Endodermal cell (in vitro differentiated cells): ENCODE measurements at regions not wholly inside any gene's neighbourhood (a gene's known extent, or its start where the extent isn't known, plus 50 kb on each side); places are given as distances from the start of the nearest gene placed in this dataset.

Experiments used
- DNase-seq: peaks from one replicate; pipeline ENCODE4 v3.0.0-alpha.2; 2017
- H3K27ac ChIP-seq: 2 replicates; pipeline ENCODE4 v1.5.1; 2013; ENCODE audit warnings: mild to moderate bottlenecking, low read depth, low read length, moderate library complexity
- H3K27me3 ChIP-seq: 2 replicates; pipeline ENCODE4 v1.6.1; 2013; ENCODE audit warnings: mild to moderate bottlenecking, low read length, moderate library complexity; ENCODE audit not compliant: insufficient read depth, control insufficient read depth, poor library complexity, severe bottlenecking
- H3K36me3 ChIP-seq: 2 replicates; pipeline ENCODE4 v1.7.0; 2013; ENCODE audit warnings: mild to moderate bottlenecking, low read length, moderate library complexity; ENCODE audit not compliant: control insufficient read depth, insufficient read depth
- H3K4me1 ChIP-seq: one replicate; pipeline ENCODE4 v1.7.0; 2013; ENCODE audit warnings: low read length; ENCODE audit not compliant: control insufficient read depth, insufficient read depth
- H3K4me3 ChIP-seq: 2 replicates; pipeline ENCODE4 v1.5.1; 2013; ENCODE audit warnings: mild to moderate bottlenecking, low read length, moderate library complexity
- H3K9ac ChIP-seq: 2 replicates; pipeline ENCODE4 v1.6.1; 2013; ENCODE audit warnings: mild to moderate bottlenecking, low read length, moderate library complexity; ENCODE audit not compliant: poor library complexity, severe bottlenecking; ENCODE audit errors: extremely low read depth
- H3K9me3 ChIP-seq: 2 replicates; pipeline ENCODE4 v1.6.1; 2013; ENCODE audit warnings: mild to moderate bottlenecking, low read length, moderate library complexity; ENCODE audit not compliant: control insufficient read depth
- H3K27ac Mint-ChIP-seq: 2 replicates; pipeline ENCODE4 v1.8.0; 2020; ENCODE audit warnings: mixed read lengths
- H3K27me3 Mint-ChIP-seq: 2 replicates; pipeline ENCODE4 v1.8.0; 2021; ENCODE audit warnings: mild to moderate bottlenecking, mixed read lengths; ENCODE audit not compliant: insufficient read depth
- H3K36me3 Mint-ChIP-seq: 2 replicates; pipeline ENCODE4 v1.8.0; 2020; ENCODE audit warnings: low read depth, mixed read lengths
- H3K4me1 Mint-ChIP-seq: 2 replicates; pipeline ENCODE4 v1.8.0; 2020; ENCODE audit warnings: mixed read lengths
- H3K4me3 Mint-ChIP-seq: 2 replicates; pipeline ENCODE4 v1.8.0; 2020; ENCODE audit warnings: mild to moderate bottlenecking, moderate library complexity, mixed read lengths
- H3K9me3 Mint-ChIP-seq: 2 replicates; pipeline ENCODE4 v1.8.0; 2020; ENCODE audit warnings: mild to moderate bottlenecking, mixed read lengths
- CTCF ChIP-seq: fragments of 200-600 bp; sonication (generic); conservative IDR thresholded peaks from 2 replicates; pipeline ENCODE4 v1.5.0; 2021; ENCODE audit warnings: antibody characterized with exemption, mild to moderate bottlenecking
- WGBS, 2 experiments: methylation state at CpG; one replicate each; pipeline versions ENCODE4 v1.1.5 to v1.1.7; 2013; ENCODE audit warnings: missing lambda C conversion rate in 2 of 2, mixed read lengths in 1 of 2; ENCODE audit not compliant: insufficient coverage in 1 of 2, insufficient read length in 1 of 2; 5-methylcytosine and 5-hydroxymethylcytosine counted together

GRCh38 chr18:27491772-27492171, 306.7 kb upstream of the CHST9 start:
- Histone ChIP-seq H3K4me3 (no peak overlapping the region), H3K9me3 (no peaks in the 10 kb centered on the region), H3K27ac (no peak overlapping the region), H3K4me1 (peaks cover 2% of the 10 kb centered on the region), H3K9ac (no peak overlapping the region), H3K27me3 (no peaks in the 10 kb centered on the region), H3K36me3 (no peaks in the 10 kb centered on the region)
- Mint-ChIP-seq H3K27ac (no peak overlapping the region), H3K27me3 (no peaks in the 10 kb centered on the region), H3K4me3 (no peak overlapping the region), H3K4me1 (peaks cover 9% of the 10 kb centered on the region), H3K36me3 (no peaks in the 10 kb centered on the region), H3K9me3 (no peaks in the 10 kb centered on the region)
- WGBS, 2 experiments = 36 to 59% methylated on average over 2 of the region's 2 CpGs
- DNase-seq = peak; percentile 60
- TF ChIP-seq CTCF = no peak

- Mint-ChIP-seq H3K27me3 (no peaks in the 10 kb centered on the region), H3K4me3 (no peak overlapping the region), H3K27ac (no peak overlapping the region), H3K36me3 (no peaks in the 10 kb centered on the region), H3K9me3 (no peaks in the 10 kb centered on the region), H3K4me1 (peaks cover 8% of the 10 kb centered on the region)
- no peaks in the 10 kb centered on the region for H3K36me3 ChIP-seq
- H3K9me3 ChIP-seq = no peaks in the 10 kb centered on the region
- H3K4me3 ChIP-seq = no peak overlapping the region
- no peak overlapping the region for H3K9ac ChIP-seq
- H3K27ac ChIP-seq = no peak overlapping the region
- peaks cover 2% of the 10 kb centered on the region for H3K4me1 ChIP-seq
- DNase-seq = no peak
- TF ChIP-seq CTCF = peak; percentile 35
- no peaks in the 10 kb centered on the region for H3K27me3 ChIP-seq
- 65 to 78% methylated on average over 4 of the region's 4 CpGs for WGBS, 2 experiments
Observed at GRCh38 chr18:27483276-27483675, 298.2 kb upstream of the CHST9 start.

- H3K9me3 Mint-ChIP-seq = no peaks in the 10 kb centered on the region
- no peaks in the 10 kb centered on the region for H3K4me1 ChIP-seq
- no peaks in the 10 kb centered on the region for H3K36me3 ChIP-seq
- H3K27me3 ChIP-seq = no peaks in the 10 kb centered on the region
- H3K27ac Mint-ChIP-seq = no peak overlapping the region
- no peaks in the 10 kb centered on the region for H3K36me3 Mint-ChIP-seq
- no peak overlapping the region for H3K27ac ChIP-seq
- 0% methylated on average over 1 of the region's 1 CpG for WGBS, 2 experiments
- H3K4me1 Mint-ChIP-seq = peaks cover 12% of the 10 kb centered on the region
- H3K9ac ChIP-seq = no peak overlapping the region
- TF ChIP-seq CTCF = no peak
- no peak overlapping the region for H3K4me3 ChIP-seq
- no peaks in the 10 kb centered on the region for H3K27me3 Mint-ChIP-seq
- no peaks in the 10 kb centered on the region for H3K9me3 ChIP-seq
- H3K4me3 Mint-ChIP-seq = no peak overlapping the region
- DNase-seq = no peak
Observed at GRCh38 chr18:27478459-27478858, 293.4 kb upstream of the CHST9 start.
